Small intestine (tissue), 7 donors: ENCODE measurements at regions not wholly inside any gene's neighbourhood (a gene's known extent, or its start where the extent isn't known, plus 50 kb on each side); places are given as distances from the start of the nearest gene placed in this dataset.

ENCODE experiments used
- DNase-seq, 2 donors: peaks; one replicate each; pipeline versions ENCODE4 v3.0.0 to v3.0.0-alpha.2; 2013
- FAIRE-seq: peaks from 2 replicates; lab custom pipeline; 2012; peaks lifted over from hg19 to GRCh38; lab: Jason Lieb, UNC
- H3K27ac ChIP-seq, 3 donors: one replicate each; pipeline ENCODE4 v1.5.1; 2013; ENCODE audit warnings: low read length in 2 of 3, mild to moderate bottlenecking in 2 of 3, control low read depth in 1 of 3, inconsistent platforms in 1 of 3, low read depth in 1 of 3, moderate library complexity in 1 of 3
- H3K27me3 ChIP-seq, 3 donors: one replicate each; pipeline ENCODE4 v1.6.1; 2013; ENCODE audit warnings: low read length in 3 of 3, inconsistent platforms in 1 of 3; ENCODE audit not compliant: control insufficient read depth in 3 of 3, insufficient read depth in 3 of 3
- H3K36me3 ChIP-seq, 3 donors: one replicate each; pipeline ENCODE4 v1.6.1; 2013; ENCODE audit warnings: low read length in 3 of 3, inconsistent platforms in 1 of 3, low read depth in 1 of 3, mild to moderate bottlenecking in 1 of 3, moderate library complexity in 1 of 3; ENCODE audit not compliant: control insufficient read depth in 3 of 3, insufficient read depth in 2 of 3
- H3K4me1 ChIP-seq, 3 donors: one replicate each; pipeline ENCODE4 v1.6.1; 2013; ENCODE audit warnings: low read length in 2 of 3, inconsistent platforms in 1 of 3, low read depth in 1 of 3, mild to moderate bottlenecking in 1 of 3, moderate library complexity in 1 of 3; ENCODE audit not compliant: control insufficient read depth in 3 of 3, insufficient read depth in 2 of 3
- H3K4me3 ChIP-seq, 3 donors: one replicate each; pipeline ENCODE4 v1.5.1; 2013; ENCODE audit warnings: low read length in 3 of 3, control low read depth in 1 of 3, inconsistent platforms in 1 of 3, low read depth in 1 of 3, mild to moderate bottlenecking in 1 of 3, moderate library complexity in 1 of 3
- H3K9me3 ChIP-seq, 2 donors: one replicate each; pipeline ENCODE4 v1.6.1; 2013; ENCODE audit warnings: low read depth in 1 of 2, low read length in 1 of 2; ENCODE audit not compliant: control insufficient read depth in 2 of 2, insufficient read depth in 1 of 2
- WGBS, 3 donors: extraction: QIAGEN DNeasy Blood & Tissue Kit; methylation state at CpG; one replicate each; pipeline ENCODE4 v1.1.7; 2013; 5-methylcytosine and 5-hydroxymethylcytosine counted together
- donor health status: healthy with polysubstance abuse.
- donor health status: control.
- donor health status: control.
- donor health status: Bipolar disorder and iron deficiency.
- donor health status: healthy.

DNA sequence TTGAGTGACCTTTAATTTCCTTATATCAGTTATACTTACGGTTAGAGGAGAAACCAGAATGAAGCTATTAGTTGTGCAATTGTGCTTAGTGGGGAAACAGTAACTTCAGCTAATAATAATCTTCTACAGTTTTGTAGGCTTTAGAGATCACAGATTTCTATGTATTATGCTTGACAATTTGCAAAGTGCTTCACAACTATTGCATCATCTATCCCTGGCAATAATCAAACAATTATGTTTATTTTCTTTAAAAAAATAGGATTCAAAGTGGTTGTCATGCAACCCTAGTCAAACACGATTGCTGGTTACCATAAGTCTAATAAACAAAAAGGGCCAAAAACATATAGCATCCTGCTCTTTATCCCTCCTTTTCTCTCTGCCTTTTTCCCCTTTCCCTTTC lies 530.3 kb downstream of the NXPH1 start:
- DNase-seq (no peak), FAIRE-seq (no peak)
- Histone ChIP-seq H3K27ac (no peak overlapping the region), H3K4me1 (no peaks in the 10 kb centered on the region), H3K27me3 (no peaks in the 10 kb centered on the region), H3K9me3 (no peaks in the 10 kb centered on the region), H3K36me3 (no peaks in the 10 kb centered on the region), H3K4me3 (no peak overlapping the region)
- 69 to 80% (median 78%) methylated on average over 2 of the region's 2 CpGs for WGBS, 3 donors

DNA sequence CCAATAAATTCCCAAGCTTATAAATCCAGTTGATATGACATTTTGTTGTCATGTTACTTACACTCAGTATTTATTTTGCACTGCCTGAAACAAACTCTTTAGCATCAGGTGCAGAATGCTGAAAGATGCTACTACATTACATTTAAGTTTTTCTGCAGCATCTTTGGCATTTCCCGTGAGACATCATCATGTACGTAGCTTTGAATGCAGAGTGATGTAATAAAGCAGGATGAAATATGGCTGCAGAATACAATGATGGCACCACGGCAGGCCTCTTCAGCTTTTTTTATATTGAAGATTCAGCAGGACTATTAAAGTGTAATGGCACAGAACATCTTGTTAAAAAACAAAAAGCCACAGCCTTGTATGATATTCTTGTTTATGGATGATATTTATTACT lies 531.8 kb downstream of the NXPH1 start:
- Histone ChIP-seq H3K27ac (no peak overlapping the region), H3K36me3 (no peaks in the 10 kb centered on the region), H3K27me3 (no peaks in the 10 kb centered on the region), H3K4me3 (no peak overlapping the region), H3K9me3 (no peaks in the 10 kb centered on the region), H3K4me1 (no peaks in the 10 kb centered on the region)
- DNase-seq (no peak), FAIRE-seq (no peak)
- 85 to 91% (median 89%) methylated on average over 3 of the region's 3 CpGs for WGBS, 3 donors

DNA sequence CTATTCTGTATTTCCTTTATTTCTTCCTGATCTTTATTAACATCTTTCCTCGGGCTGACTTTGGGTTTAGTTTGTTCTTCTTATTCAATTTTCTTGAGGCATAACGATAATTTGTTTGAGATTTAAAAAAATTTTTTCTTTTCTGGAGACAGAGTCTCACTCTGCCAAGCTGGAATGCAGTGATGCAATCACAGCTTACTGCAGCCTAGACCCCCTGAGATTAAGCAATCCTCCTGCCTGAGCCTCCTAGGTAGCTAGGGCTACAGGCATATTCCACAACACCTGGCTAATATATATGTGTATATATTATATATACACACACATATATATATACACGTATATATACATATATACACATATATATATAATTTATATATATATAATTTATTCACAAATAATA lies 540.2 kb downstream of the NXPH1 start:
- Histone ChIP-seq H3K4me1 (no peaks in the 10 kb centered on the region), H3K36me3 (no peaks in the 10 kb centered on the region)
- FAIRE-seq = no peak

DNA sequence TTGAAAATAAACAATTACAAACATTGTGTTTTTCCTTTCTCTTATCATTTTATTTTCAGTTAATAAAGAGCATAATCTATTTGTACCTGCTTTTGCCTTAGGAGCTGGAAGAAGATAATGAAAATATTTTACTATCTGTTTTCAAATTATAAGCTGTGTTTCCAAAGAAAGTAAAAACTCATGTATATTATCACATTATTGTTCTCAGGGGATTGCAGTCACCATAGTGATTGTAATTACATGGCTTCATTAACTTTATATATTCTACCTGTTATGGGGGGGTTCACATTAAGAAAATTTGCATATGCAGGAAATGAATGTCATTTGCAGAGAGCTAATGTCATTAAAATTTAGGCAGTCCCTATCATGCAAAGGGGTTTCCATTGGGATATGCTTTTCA lies 542.3 kb downstream of the NXPH1 start:
- no peaks in the 10 kb centered on the region for H3K4me1 ChIP-seq
- no peaks in the 10 kb centered on the region for H3K9me3 ChIP-seq
- no peaks in the 10 kb centered on the region for H3K27me3 ChIP-seq
- FAIRE-seq (no peak), DNase-seq (no peak)
- H3K36me3 ChIP-seq = no peaks in the 10 kb centered on the region
- no peak overlapping the region for H3K4me3 ChIP-seq
- H3K27ac ChIP-seq = no peak overlapping the region

More for the DNA sequence above, 540.2 kb downstream of the NXPH1 start:
- H3K9me3 ChIP-seq = no peaks in the 10 kb centered on the region
- DNase-seq = no peak
- H3K4me3 ChIP-seq = no peak overlapping the region
- WGBS, 3 donors = 67 to 73% (median 72%) methylated on average over 3 of the region's 3 CpGs
- no peak overlapping the region for H3K27ac ChIP-seq
- no peaks in the 10 kb centered on the region for H3K27me3 ChIP-seq

DNA sequence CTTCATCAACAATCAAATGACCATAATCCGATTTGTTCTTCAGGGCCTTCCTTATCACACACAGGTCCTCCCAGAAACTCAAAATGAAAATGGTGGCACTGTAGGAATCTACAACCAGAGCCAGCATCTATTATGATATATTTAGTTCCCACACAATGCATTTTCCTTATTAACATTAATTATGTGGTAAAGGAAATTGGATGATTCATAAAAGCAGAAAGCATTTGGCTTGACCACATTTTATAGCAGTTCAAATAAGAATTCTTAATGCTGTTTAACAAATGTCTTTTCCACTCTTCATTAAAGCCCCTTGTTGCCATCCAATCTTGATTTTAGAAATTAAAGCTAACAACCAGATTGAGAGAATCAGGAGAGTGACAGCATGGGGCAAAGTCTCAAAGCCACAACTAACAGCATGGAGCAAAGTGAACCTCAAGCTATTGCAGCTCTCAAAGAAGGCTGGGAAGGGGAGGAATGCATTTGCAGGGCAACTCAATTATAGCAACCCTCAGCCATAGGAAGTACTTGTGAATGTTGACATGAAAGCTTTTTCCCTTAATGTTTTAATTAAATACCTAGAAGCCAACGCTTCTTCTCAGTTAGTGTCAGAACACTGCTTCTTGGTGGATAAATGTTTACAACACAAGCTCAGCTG lies 549.1 kb downstream of the NXPH1 start:
- no peaks in the 10 kb centered on the region for H3K4me1 ChIP-seq
- FAIRE-seq = no peak

DNA sequence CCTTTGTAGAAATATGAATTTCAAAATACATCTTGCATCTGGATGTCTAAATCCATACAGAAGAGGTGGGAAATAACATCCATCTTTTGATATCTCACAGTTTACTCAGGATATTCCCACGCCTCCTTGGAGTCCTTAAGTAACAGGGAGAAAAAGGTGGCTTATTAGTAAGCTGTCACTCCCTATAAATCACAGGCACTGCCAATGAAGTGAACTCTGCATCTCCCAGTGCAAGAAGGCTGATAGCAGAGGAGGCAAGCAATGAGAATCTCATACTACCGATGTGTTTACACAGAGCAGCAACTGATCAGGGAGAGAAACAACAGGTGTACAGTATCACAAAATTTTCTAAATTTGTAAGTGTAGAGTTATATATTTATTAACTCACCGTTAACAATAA lies 551.8 kb downstream of the NXPH1 start:
- 66 to 73% (median 68%) methylated on average over 3 of the region's 3 CpGs for WGBS, 3 donors
- no peak for FAIRE-seq
- no peaks in the 10 kb centered on the region for H3K36me3 ChIP-seq

More for the DNA sequence above, 549.1 kb downstream of the NXPH1 start:
- H3K27ac ChIP-seq = no peak overlapping the region
- 70 to 75% (median 72%) methylated on average over 2 of the region's 2 CpGs for WGBS, 3 donors
- no peaks in the 10 kb centered on the region for H3K36me3 ChIP-seq
- H3K27me3 ChIP-seq = no peaks in the 10 kb centered on the region
- no peak overlapping the region for H3K4me3 ChIP-seq
- H3K9me3 ChIP-seq = no peaks in the 10 kb centered on the region
- no peak for DNase-seq

DNA sequence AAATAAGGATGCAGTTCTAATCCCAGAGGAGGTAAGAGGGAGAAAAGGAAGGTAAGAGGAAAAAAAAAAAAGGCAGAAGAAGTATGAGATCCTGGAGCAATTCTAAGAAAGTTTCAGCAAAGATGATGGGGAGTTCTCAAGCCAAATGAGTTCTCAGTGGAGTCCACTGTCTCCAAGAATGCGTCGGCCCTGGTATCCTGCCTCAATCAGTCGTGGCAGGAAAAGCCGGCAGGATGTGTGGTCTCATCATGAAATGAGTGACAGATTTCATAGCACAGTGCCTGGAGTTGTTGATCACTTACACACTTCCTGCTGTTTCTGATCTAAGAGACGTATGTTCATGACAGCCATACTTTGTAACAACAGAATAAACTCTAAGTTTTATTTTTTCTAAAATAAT lies 554.9 kb downstream of the NXPH1 start:
- no peaks in the 10 kb centered on the region for H3K36me3 ChIP-seq
- H3K27ac ChIP-seq = no peak overlapping the region
- no peaks in the 10 kb centered on the region for H3K9me3 ChIP-seq
- FAIRE-seq = no peak
- no peaks in the 10 kb centered on the region for H3K4me1 ChIP-seq
- H3K4me3 ChIP-seq = no peak overlapping the region
- no peaks in the 10 kb centered on the region for H3K27me3 ChIP-seq
- WGBS, 3 donors = 43 to 77% (median 72%) methylated on average over 5 of the region's 5 CpGs
- DNase-seq = no peak

More for the DNA sequence above, 551.8 kb downstream of the NXPH1 start:
- no peak overlapping the region for H3K27ac ChIP-seq
- DNase-seq = no peak
- H3K27me3 ChIP-seq = no peaks in the 10 kb centered on the region
- H3K9me3 ChIP-seq = no peaks in the 10 kb centered on the region
- H3K4me1 ChIP-seq = no peaks in the 10 kb centered on the region
- H3K4me3 ChIP-seq = no peak overlapping the region

DNA sequence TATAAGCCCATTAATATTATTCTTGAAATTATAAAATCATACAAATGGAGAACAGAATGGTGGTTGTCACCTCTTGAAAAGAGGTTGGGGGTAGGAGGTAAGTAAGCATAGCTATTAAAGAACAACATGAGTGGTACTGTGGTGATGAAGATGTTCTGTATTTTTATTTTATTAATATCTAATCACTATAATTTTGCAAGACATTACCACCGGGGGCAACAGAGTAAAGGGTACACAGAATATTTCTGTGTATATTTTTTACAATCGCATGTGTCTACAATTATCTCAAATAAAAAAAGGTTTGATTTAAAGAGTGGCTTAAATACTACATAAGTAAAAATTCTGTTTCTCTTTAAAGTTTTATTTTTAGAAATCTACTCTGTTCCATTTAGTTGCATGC lies 557.8 kb downstream of the NXPH1 start:
- Histone ChIP-seq H3K27me3 (no peaks in the 10 kb centered on the region), H3K27ac (no peak overlapping the region), H3K36me3 (no peaks in the 10 kb centered on the region), H3K4me1 (no peaks in the 10 kb centered on the region), H3K4me3 (no peak overlapping the region), H3K9me3 (no peaks in the 10 kb centered on the region)
- WGBS, 3 donors = 84 to 95% (median 92%) methylated on average over 2 of the region's 2 CpGs
- no peak for FAIRE-seq
- no peak for DNase-seq

DNA sequence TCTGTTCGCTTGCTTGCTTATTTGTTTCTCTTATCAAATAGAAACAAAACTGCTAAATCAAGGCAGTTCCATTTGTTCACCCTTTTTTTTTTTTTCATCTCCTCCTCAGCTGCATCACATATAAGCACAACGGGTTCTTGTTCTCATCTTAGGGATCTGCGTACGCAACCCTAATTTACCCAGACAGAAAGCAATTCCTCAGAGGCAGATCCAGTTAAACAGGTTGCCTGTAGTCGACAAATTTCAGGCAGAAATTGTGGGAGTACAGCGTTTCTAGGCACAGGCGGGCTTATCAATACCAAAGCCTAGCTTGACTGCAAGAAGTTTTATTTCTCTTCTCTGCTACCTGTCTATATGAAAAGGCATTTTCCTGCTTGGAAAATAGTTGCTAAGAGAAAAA lies 565.4 kb downstream of the NXPH1 start:
- no peak for DNase-seq
- H3K4me1 ChIP-seq = no peaks in the 10 kb centered on the region
- no peaks in the 10 kb centered on the region for H3K27me3 ChIP-seq
- FAIRE-seq = no peak
- H3K4me3 ChIP-seq = no peak overlapping the region
- H3K36me3 ChIP-seq = no peaks in the 10 kb centered on the region
- WGBS, 3 donors = 46 to 70% (median 54%) methylated on average over 7 of the region's 7 CpGs
- no peaks in the 10 kb centered on the region for H3K9me3 ChIP-seq
- no peak overlapping the region for H3K27ac ChIP-seq
